ENCODE measurements at regions not wholly inside any gene's neighbourhood (a gene's known extent, or its start where the extent isn't known, plus 50 kb on each side); places are given as distances from the start of the nearest gene placed in this dataset.
"Not testable (repeated sequence)": the region's sequence is repeated elsewhere in the genome, so short reads cannot be mapped to it uniquely, and the experiment has no call there.

- DNase-seq (ENCODE audit: low read depth): no peak
Measured at GRCh38 chr1:14137411-14138134, 437.6 kb downstream of the PRDM2 start.

DNA sequence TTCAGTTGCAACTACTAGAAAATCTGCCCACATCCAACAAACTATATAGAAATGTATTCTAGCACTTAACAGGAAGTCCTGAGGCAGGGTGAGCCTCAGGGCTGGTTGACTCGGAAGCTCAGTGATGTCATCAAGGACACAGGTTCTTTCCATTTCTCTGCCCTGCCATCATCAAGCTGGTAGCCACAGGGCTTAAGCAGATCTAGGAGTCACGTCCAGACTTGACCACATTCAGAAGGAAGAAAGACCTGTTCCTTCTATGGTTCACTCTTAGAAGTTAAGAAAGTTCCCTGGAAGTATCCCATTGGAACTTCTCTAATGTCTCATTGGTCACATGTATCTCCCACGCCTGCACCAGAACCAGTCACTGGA is 438.1 kb downstream of the PRDM2 start:
- DNase-seq (ENCODE audit: low read depth): no peak

GRCh38 chr1:14138687-14139086 is 438.7 kb downstream of the PRDM2 start:
- no peak for DNase-seq (ENCODE audit: low read depth)

GRCh38 chr1:14140831-14141401 is 440.9 kb downstream of the PRDM2 start:
- no peak for DNase-seq (ENCODE audit: low read depth)

- no peak for DNase-seq (ENCODE audit: low read depth)
Measured at GRCh38 chr1:14141656-14142055, 441.7 kb downstream of the PRDM2 start.

GRCh38 chr1:14142397-14143100 is 442.6 kb downstream of the PRDM2 start:
- DNase-seq (ENCODE audit: low read depth): no peak

GRCh38 chr1:14143777-14144176 is 443.8 kb downstream of the PRDM2 start:
- no peak for DNase-seq (ENCODE audit: low read depth)

GRCh38 chr1:14148526-14148925 is 448.5 kb downstream of the PRDM2 start:
- no peak for DNase-seq (ENCODE audit: low read depth)

DNA sequence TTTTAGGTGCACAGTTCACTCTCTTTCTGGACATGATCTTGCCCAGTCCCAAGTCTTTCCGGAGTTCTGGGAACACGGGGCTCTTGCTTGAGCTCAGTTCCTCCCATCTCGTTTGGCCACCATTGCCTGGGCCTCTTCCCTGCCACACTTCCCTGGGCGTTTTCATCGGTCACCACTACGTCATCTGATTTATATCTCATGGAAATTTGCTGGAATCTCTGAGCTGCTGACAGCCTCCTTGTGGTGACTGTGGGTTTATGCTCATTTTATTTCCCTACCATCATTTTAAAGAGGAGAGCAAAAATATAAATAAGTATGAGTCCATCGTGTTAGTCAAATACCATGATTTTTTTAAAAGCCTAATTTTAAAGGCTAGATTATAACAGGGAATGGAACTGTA is 449.1 kb upstream of the KAZN start:
- DNase-seq (ENCODE audit: low read depth): no peak

GRCh38 chr1:14156543-14156942 is 441.9 kb upstream of the KAZN start:
- DNase-seq (ENCODE audit: low read depth): no peak

- no peak for DNase-seq (ENCODE audit: low read depth)
Measured at GRCh38 chr1:14160781-14161180, 437.7 kb upstream of the KAZN start.

DNA sequence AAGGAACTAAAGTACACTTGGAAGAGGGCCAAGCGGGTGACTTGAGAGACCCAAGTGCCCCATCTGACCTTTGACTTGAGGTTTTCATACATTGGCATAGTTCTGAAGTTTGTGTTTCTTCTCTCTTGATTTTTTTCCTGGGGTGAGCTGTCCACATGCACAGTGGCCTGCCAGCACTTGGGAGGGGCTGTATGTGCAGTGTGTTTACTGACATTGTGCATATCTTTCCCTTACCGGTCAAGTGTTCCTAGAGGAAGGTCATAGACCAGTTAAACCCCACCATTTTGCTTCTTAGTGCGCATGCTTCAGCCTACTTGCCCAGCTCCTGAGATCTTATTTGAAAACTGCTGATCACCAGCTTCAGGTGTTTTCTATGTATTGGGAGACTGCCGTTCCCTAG is 435.2 kb upstream of the KAZN start:
- no peak for DNase-seq (ENCODE audit: low read depth)

- no peak for DNase-seq (ENCODE audit: low read depth)
Measured at GRCh38 chr1:14165371-14165801, 433.1 kb upstream of the KAZN start.

DNA sequence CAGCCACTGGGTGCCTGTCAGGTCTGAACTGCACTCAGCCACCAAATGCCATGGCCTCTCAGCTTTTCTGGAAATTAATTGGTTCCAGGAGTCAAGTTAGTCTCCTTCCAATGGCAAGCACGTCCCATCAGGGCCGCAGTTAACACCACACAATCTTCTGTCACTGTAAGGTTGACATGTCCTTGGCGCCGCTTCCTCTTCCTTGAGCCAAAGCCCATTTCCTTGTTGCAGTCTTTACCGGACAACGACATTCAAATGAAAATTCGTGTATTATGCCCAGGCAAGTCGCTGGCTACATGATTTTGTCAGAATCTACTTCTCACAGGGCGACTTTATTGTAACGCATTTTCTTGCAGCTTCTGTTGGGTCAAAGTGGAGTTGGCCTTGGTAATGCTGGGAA is 430.6 kb upstream of the KAZN start:
- no peak for DNase-seq (ENCODE audit: low read depth)

- DNase-seq (ENCODE audit: low read depth): no peak
Measured at GRCh38 chr1:14168326-14169063, 430.0 kb upstream of the KAZN start.

GRCh38 chr1:14173598-14173997 is 424.9 kb upstream of the KAZN start:
- no peak for DNase-seq (ENCODE audit: low read depth)

DNA sequence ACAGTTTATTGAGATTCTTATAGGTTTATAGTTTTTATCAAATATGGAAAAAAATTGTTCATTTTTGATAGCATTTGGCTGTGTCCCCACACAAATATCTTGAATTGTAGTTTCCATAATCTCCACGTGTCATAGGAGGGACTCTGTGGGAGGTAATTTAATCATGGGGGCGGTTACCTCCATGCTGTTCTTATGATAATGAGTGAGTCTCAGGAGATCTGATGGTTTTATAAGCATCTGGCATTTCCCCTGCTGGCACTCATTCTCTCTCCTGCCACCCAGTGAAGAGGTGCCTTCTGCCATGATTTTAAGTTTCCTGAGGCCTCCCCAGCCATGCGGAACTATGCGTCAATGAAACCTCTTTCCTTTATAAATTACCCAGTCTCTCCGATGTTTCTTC is 420.6 kb upstream of the KAZN start:
- DNase-seq (ENCODE audit: low read depth): not testable (repeated sequence)

GRCh38 chr1:14180738-14181137 is 417.7 kb upstream of the KAZN start:
- no peak for DNase-seq (ENCODE audit: low read depth)

DNA sequence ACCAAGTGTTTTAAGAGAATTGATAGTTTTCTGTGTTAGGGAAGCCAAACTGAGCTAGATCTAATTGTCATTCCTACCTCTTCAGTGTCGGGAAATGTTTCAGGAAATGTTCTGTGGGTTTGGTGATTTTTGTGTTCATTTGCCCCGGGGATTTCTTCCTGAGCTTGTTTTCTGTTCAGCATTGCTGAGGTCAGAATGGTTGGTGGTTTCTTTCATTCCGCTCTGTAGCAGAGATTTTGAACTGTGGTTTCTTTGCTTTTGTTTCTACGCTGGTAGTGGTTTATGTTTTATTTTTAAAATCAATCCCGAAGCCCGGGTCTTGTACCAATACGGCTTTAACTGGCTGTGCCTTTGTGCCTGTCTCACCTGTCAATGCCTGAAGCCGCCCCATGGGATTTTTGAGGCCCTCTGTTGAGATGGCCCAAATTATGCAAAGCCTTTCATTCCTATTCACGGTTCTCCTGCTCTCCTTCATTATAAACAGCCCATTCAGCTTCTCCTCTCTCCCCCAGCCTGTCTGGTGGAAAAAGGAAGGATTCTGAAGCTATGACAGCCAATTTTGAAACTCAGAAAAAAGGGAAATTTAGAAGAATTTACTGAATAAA is 417.2 kb upstream of the KAZN start:
- no peak for DNase-seq (ENCODE audit: low read depth)

GRCh38 chr1:14182856-14183255 is 415.6 kb upstream of the KAZN start:
- DNase-seq (ENCODE audit: low read depth): no peak

DNA sequence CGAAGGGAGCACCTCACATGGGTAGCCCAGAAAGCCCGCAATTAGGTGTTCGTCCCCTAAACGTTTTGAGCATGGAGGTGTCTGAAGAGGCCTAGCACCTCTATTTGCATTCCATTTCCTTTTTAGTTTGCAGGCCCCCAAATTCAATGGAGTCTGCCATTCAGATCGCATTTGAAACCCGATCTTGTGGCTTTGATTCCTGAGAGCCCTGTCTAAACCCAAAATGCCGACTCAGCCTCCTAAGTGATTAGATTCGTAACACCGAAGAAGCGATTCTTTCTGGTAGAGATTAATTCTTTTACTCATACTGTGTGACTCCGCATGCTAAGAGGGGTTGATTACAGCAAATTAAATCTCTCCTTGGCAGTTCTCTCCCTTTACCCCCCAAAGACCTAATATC is 415.2 kb upstream of the KAZN start:
- no peak for DNase-seq (ENCODE audit: low read depth)

DNA sequence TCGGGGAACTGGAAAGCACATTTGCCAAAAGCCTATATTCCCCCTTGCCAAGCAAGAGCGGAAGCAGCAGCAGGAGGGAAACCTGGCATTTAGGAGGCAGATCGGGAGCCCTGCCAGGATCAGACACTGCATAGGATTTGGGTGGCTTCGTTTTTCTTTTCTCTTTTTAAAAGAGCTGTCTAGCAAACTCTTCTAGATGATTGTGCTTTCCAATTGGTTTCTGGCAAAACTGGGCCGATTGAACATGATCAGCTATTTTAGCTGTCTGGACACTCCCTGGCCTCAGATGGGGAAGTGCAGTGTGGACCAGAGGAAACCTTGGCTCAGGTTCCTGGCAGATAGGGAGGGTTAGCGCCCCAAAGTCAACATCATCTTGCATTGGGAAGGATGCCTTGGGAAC is 414.0 kb upstream of the KAZN start:
- DNase-seq (ENCODE audit: low read depth): no peak
